ENCODE measurements at regions not wholly inside any gene's neighbourhood (a gene's known extent, or its start where the extent isn't known, plus 50 kb on each side); places are given as distances from the start of the nearest gene placed in this dataset.

DNA sequence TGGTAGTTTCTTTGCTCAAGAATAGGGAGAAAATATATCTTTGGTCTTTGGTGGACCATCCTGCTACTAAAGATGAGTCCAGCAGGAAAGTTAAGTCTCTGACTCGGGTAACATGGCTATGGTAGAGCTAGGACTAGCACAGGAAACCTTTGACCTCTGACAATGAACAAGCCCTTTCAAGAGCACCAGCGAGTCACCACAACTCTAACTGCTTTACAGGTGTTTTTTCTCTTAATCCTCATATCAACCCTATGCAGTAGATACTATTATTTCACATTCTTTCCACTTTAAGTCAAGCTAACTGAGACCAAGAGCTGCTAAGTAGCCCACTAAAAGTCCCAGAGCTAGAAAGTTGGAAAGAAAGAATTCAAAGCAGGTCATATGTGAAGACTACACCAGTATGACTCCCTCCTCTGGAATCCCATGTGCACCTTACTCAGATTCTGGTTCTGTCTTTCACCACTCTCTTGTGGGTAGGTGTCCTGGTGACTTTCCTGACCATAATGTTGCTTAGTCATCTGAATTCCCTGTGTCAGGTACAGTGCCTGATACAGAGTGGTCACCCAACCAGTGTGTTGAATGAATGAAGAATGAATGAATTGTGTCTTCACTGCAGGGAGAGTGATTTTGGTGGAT, 53.8 kb upstream of the ME3 start:
- ChIA-PET CTCF (interaction anchor here (0.6 to 0.7 kb wide), 2 partner anchors 42 to 67 kb away, joined by 3 to 4 read pairs; no protein-coding TSS in a partner anchor), POLR2A (no interaction called here)
- no peaks in the 10 kb centered on the region for H3K36me3 ChIP-seq (ENCODE audit: control insufficient read depth, insufficient read depth, low read length)
- no peaks in the 10 kb centered on the region for H3K27me3 ChIP-seq (ENCODE audit: control insufficient read depth, insufficient read depth, low read length)
- no peak for DNase-seq (ENCODE audit: low read depth)
- no peak overlapping the region for H3K4me3 ChIP-seq (ENCODE audit: low read depth, low read length)
- TF ChIP-seq CTCF (IDR thresholded peaks at IDR 0.05; ENCODE audit: insufficient read depth, low read depth, low read length), result no peak

DNA sequence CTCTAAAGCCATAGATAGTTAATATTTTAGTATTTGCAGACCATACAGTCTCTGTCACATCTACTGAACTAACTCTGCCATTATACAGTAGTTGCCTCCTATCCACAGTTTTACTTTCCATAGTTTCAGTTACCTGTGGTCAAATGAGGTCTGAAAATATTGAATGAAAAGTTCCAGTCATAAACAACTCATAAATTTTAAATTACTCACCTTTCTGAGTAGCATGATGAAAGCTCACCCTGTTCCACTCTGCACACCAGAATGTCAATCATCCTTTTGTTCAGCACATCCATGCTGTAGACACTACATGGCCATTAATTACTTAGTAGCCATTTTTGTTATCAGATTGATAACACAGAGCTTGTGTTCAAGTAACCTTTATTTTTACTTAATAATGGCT, 51.7 kb upstream of the ME3 start:
- ChIA-PET CTCF (interaction anchor here (0.5 kb wide), 1 partner anchor 27 kb away, joined by 3 read pairs; no protein-coding TSS in a partner anchor), POLR2A (no interaction called here)

DNA sequence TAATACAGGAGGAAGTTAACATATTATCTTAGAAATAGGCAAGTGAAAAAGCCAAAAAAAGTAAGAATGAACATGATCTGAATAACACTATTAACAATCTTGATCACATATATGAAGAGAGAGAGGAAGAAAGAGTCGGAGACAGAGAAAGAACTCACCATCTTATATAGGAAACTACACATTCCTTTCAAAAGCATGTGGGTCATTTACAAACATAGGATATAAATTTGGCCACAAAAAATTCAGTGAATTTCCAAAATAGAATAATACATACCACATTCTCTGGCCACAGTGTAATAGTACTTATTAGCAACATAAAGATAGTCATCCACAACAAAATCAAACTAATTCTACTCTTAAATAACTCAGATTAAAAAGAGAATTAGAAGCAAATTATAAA, 50.9 kb upstream of the ME3 start:
- no peaks in the 10 kb centered on the region for H3K27me3 ChIP-seq (ENCODE audit: control insufficient read depth, insufficient read depth, low read length)
- H3K36me3 ChIP-seq (ENCODE audit: control insufficient read depth, insufficient read depth, low read length), result no peaks in the 10 kb centered on the region
- ChIA-PET POLR2A (no interaction called here), CTCF (no interaction called here)
- no peak overlapping the region for H3K4me3 ChIP-seq (ENCODE audit: low read depth, low read length)
- no peak for DNase-seq (ENCODE audit: low read depth)
- no peak for TF ChIP-seq CTCF (IDR thresholded peaks at IDR 0.05; ENCODE audit: insufficient read depth, low read depth, low read length)

More for the DNA sequence above, 51.7 kb upstream of the ME3 start:
- Histone ChIP-seq H3K27me3 (ENCODE audit: control insufficient read depth, insufficient read depth, low read length) (no peaks in the 10 kb centered on the region), H3K36me3 (ENCODE audit: control insufficient read depth, insufficient read depth, low read length) (no peaks in the 10 kb centered on the region), H3K4me3 (ENCODE audit: low read depth, low read length) (no peak overlapping the region)
- DNase-seq (ENCODE audit: low read depth), result no peak
- no peak for TF ChIP-seq CTCF (IDR thresholded peaks at IDR 0.05; ENCODE audit: insufficient read depth, low read depth, low read length)

- DNase-seq (ENCODE audit: low read depth), result no peak
- POLR2A ChIA-PET, result no interaction called here
- Histone ChIP-seq H3K36me3 (ENCODE audit: control insufficient read depth, insufficient read depth, low read length) (no peaks in the 10 kb centered on the region), H3K4me3 (ENCODE audit: low read depth, low read length) (no peak overlapping the region), H3K27me3 (ENCODE audit: control insufficient read depth, insufficient read depth, low read length) (no peaks in the 10 kb centered on the region)
- CTCF ChIA-PET, result interaction anchor here (0.5 to 1.0 kb wide), 3 partner anchors 16 to 951 kb away, joined by 3 read pairs; no protein-coding TSS in a partner anchor
- no peak for TF ChIP-seq CTCF (IDR thresholded peaks at IDR 0.05; ENCODE audit: insufficient read depth, low read depth, low read length)
These were observed 50.3 kb upstream of the ME3 start for GRCh38 chr11:86722748-86723147.
